ENCODE measurements at regions not wholly inside any gene's neighbourhood (a gene's known extent, or its start where the extent isn't known, plus 50 kb on each side); places are given as distances from the start of the nearest gene placed in this dataset.

- Histone ChIP-seq H3K4me3 (no peak overlapping the region), H3K27me3 (no peaks in the 10 kb centered on the region), H3K36me3 (no peaks in the 10 kb centered on the region), H3K27ac (no peak overlapping the region), H3K9me3 (no peaks in the 10 kb centered on the region), H3K4me1 (peaks cover 0 to 18% (median 2%) of the 10 kb centered on the region in 4 donors)
- no peak for DNase-seq
- intact Hi-C loops (cut with DNase I; ENCODE audit: low total_unique reads) (loop anchor here (10.0 kb wide), 1 partner anchor 914 kb away; no protein-coding TSS in a partner anchor), in situ Hi-C loops (cut with MboI; ENCODE audit: low pct_ligation_motif_present in 1 of 4, low pct_unique_long_range_greater_than_20kb in 1 of 4, low sequenced_read_pairs in 3 of 4) (loop anchor here in 3 of 4 donors (10.0 kb wide), 3 partner anchors 764 to 1014 kb away; no protein-coding TSS in a partner anchor)
- TF ChIP-seq CTCF (IDR thresholded peaks at IDR 0.05), result no peak
- no peak for TF ChIP-seq POLR2AphosphoS5 (IDR thresholded peaks at IDR 0.05)
- no peak for TF ChIP-seq POLR2A (IDR thresholded peaks at IDR 0.05)
- TF ChIP-seq EP300 (IDR thresholded peaks at IDR 0.05; ENCODE audit: low read depth), result no peak
- whole genome bisulfite sequencing, 2 donors (ENCODE audit: low coverage in 1 of 2), result 83 to 87% methylated on average over 5 to 15 of the region's 15 CpGs
These were observed 274.2 kb downstream of the UACA start for GRCh38 chr15:70488941-70489848.

- 11 to 32% methylated on average over 3 to 6 of the region's 6 CpGs for WGBS, 2 donors (ENCODE audit: low coverage in 1 of 2)
- Histone ChIP-seq H3K4me1 (peaks cover 0 to 17% (median 2%) of the 10 kb centered on the region in 4 donors), H3K36me3 (no peaks in the 10 kb centered on the region), H3K4me3 (no peak overlapping the region), H3K9me3 (no peaks in the 10 kb centered on the region), H3K27ac (no peak overlapping the region), H3K27me3 (no peaks in the 10 kb centered on the region)
- peak; percentile 78 for DNase-seq
- in situ Hi-C loops (cut with MboI; ENCODE audit: low pct_ligation_motif_present in 1 of 4, low pct_unique_long_range_greater_than_20kb in 1 of 4, low sequenced_read_pairs in 3 of 4), result loop anchor here in 3 of 4 donors (10.0 kb wide), 3 partner anchors 763 to 1013 kb away; no protein-coding TSS in a partner anchor
- TF ChIP-seq CTCF (IDR thresholded peaks at IDR 0.05) (peak; percentile 95 to 98 (median 98)), POLR2A (IDR thresholded peaks at IDR 0.05) (no peak)
- intact Hi-C loops (cut with DNase I; ENCODE audit: low total_unique reads), result loop anchor here (10.0 kb wide), 1 partner anchor 913 kb away; no protein-coding TSS in a partner anchor
These were observed 275.3 kb downstream of the UACA start for GRCh38 chr15:70488002-70488605.

- no peaks in the 10 kb centered on the region for H3K27me3 ChIP-seq
- in situ Hi-C loops (cut with MboI; ENCODE audit: low pct_ligation_motif_present in 1 of 4, low pct_unique_long_range_greater_than_20kb in 1 of 4, low sequenced_read_pairs in 3 of 4), result loop anchor here in 3 of 4 donors (10.0 kb wide), 3 partner anchors 763 to 1013 kb away; no protein-coding TSS in a partner anchor
- no peaks in the 10 kb centered on the region for H3K9me3 ChIP-seq
- no peak overlapping the region for H3K4me3 ChIP-seq
- no peak overlapping the region for H3K27ac ChIP-seq
- peaks cover 0 to 17% (median 2%) of the 10 kb centered on the region in 4 donors for H3K4me1 ChIP-seq
- no peak for TF ChIP-seq CTCF (IDR thresholded peaks at IDR 0.05)
- no peak for TF ChIP-seq POLR2A (IDR thresholded peaks at IDR 0.05)
- TF ChIP-seq EP300 (IDR thresholded peaks at IDR 0.05; ENCODE audit: low read depth), result no peak
- TF ChIP-seq POLR2AphosphoS5 (IDR thresholded peaks at IDR 0.05), result no peak
- intact Hi-C loops (cut with DNase I; ENCODE audit: low total_unique reads), result loop anchor here (10.0 kb wide), 1 partner anchor 913 kb away; no protein-coding TSS in a partner anchor
- H3K36me3 ChIP-seq, result no peaks in the 10 kb centered on the region
- 73 to 77% methylated on average over 2 to 3 of the region's 3 CpGs for WGBS, 2 donors (ENCODE audit: low coverage in 1 of 2)
- no peak for DNase-seq
These were observed 276.0 kb downstream of the UACA start for GRCh38 chr15:70487387-70487740.

Data from transverse colon (tissue), 4 donors.